GM18499 (cell line): ENCODE measurements at regions not wholly inside any gene's neighbourhood (a gene's known extent, or its start where the extent isn't known, plus 50 kb on each side); places are given as distances from the start of the nearest gene placed in this dataset.
"Not testable (repeated sequence)": the region's sequence is repeated elsewhere in the genome, so short reads cannot be mapped to it uniquely, and the experiment has no call there.

ENCODE experiments used
- ATAC-seq: cut with Tn5 transposase; IDR thresholded peaks from one replicate; pipeline ENCODE4 v1.9.1; 2021; ENCODE audit warnings: moderate number of reproducible peaks; ENCODE audit not compliant: insufficient read depth, unreplicated experiment

- ATAC-seq, result no peak
Observed at GRCh38 chr7:48992816-48993215, 68.5 kb downstream of the CDC14C start.

GRCh38 chr7:49001610-49002033, 77.3 kb downstream of the CDC14C start:
- ATAC-seq, result peak; percentile 85

GRCh38 chr7:49010717-49011116, 86.4 kb downstream of the CDC14C start:
- ATAC-seq, result no peak

GRCh38 chr7:49014870-49015269, 90.5 kb downstream of the CDC14C start:
- no peak for ATAC-seq

DNA sequence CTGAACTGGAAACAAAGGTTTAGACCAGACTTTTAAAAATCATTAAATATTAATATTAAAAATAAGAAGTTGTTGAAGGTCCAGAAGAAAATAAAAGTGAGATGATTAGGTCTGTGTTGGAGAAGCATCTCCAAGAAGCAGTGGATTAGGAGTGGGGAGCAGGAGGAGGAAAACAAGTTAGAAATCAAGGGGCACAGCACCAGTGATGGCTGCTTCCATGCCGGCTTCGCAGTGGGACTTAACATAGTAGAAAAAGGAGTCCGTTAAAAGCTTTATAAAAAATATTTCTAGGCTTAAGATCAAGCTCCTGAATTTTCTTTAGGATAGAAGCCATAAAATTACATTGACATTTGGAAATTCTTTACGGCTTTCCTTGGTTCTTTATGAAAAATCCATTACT, 95.8 kb downstream of the CDC14C start:
- ATAC-seq, result no peak

- ATAC-seq, result no peak
Observed at GRCh38 chr7:49022448-49022847, 98.1 kb downstream of the CDC14C start.

DNA sequence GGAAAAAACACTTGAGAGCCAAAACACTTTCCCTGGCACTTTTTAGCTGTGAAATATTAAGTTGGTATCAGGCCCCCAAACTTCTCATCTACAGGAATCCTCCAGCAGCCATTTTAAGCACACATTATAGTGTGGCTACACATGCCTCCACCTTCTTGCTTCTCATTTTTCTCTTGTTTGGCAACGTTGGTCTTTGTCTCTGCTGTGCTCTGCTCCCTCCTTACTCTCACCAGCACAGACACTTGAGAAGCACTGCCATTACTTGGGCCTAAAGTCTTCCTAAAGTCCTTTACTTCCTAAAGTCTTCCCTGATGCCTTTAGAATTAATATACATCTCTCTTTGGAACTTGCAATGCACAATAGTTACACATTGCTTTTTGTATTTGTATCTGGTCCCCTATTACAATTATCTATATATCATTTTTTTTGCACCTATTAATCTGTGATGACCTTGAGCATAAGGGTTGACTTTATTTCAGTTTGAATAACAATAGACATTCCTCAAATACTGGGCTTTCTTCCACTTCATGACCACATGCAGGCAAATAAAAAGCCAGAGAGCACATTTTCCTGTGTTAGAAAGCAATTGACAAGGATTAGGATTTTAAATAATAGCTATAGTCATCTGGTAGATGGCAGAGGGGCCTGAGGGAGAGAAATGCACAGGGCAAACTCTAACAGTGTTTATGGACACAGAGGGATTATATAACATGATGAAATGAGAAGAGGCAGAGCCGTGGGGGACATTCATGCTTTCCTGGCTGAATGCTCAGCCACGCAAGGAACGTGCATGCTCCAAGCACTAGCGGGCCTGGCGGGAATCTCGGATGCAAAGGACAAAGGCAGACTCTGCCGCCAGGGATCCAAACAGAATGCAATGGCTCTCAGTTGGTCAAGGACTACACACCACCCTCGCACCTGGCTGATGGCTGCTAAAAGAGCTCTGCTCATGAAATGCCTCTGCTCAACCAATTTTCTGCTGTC, 99.3 kb downstream of the CDC14C start:
- ATAC-seq, result no peak

DNA sequence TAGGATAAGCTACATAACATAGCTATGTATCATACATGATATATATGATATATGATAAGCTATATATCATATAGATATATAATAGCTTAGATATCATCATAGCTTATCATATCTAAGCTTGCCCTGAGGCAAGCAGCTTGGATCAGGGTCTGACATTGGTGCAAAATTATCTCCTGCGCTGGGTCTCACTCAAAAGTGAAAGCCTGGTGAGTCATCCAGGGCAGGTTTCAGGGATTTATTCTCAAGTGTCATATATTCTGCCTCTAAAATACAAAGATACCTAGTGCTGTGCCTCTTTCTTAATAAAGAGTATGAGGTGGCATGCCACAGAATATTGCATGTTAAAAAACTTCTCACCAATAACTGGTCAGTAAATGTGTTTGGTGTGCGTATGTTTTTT, 105.9 kb downstream of the CDC14C start:
- ATAC-seq, result no peak

GRCh38 chr7:49033140-49033539, 108.8 kb downstream of the CDC14C start:
- not testable (repeated sequence) for ATAC-seq

GRCh38 chr7:49037346-49038210, 113.2 kb downstream of the CDC14C start:
- no peak for ATAC-seq

- no peak for ATAC-seq
Observed at GRCh38 chr7:49038821-49039358, 114.5 kb downstream of the CDC14C start.

GRCh38 chr7:49060743-49061142, 136.4 kb downstream of the CDC14C start:
- no peak for ATAC-seq

GRCh38 chr7:49074538-49074937, 150.2 kb downstream of the CDC14C start:
- no peak for ATAC-seq

DNA sequence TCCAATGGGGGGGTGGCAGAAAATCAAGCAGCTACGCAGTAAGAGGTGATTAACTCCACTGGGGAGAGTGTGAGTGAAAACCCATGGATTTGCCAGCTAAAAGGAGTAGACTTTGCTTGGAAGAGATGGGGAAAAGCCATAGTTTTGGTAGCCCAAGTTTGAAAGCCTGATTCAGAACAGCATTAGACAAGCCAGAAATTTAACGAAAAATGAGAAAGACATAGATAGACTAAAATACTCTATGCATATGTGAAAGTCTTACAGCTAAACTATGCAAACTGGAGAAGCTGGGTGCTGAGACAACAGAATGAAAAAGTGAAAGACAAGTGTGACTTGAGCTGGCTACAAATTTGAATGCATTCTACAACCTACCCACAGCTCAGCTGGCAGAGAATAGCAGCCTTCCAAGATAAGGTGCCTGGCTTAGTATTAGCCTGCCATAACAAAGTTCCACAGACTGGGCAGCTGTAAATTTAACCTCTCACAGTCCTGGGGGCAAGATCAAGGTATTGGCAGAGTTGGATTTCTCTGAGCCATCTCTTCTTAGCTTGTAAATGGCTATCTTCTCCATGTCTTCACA, 156.6 kb downstream of the CDC14C start:
- no peak for ATAC-seq

- ATAC-seq, result no peak
Observed at GRCh38 chr7:49088017-49088416, 163.7 kb downstream of the CDC14C start.

GRCh38 chr7:49089717-49090116, 165.4 kb downstream of the CDC14C start:
- no peak for ATAC-seq

DNA sequence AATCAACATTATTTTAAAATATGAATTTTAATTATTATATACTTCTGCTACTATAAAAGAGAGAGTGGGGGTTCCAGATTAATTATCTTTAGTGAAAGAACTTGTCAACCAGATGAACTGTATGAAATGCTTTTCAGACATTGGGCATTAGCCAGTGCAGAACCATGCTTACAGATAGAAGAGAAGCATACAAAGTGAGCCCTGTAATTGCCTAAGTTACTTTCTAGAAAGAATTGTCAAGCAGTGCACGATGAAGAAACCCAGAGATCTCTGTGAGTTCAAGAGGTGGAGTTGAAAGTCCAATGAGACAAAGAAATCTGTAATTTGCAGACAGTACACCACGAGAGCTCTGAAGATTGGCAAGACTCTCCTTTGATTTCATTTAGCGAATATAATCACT, 166.7 kb downstream of the CDC14C start:
- no peak for ATAC-seq

DNA sequence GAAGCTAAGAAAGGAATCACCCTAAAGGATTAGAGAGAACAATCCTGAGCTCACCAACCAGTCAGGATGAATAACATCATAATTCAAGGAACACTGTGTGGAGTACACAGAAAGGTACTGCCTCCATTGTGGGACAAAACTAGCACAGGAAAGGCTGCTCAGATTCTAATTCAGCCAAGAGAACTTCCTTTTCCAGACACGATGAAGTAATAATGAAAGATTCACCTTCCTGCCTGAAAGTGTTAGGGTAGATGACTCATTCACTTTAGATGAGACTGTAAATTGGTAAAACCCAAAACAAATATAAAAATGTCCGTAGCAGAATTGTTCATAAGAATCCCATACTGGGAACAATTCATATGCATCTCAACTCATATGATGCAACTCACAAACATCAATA, 167.2 kb downstream of the CDC14C start:
- no peak for ATAC-seq

GRCh38 chr7:49093218-49093617, 168.9 kb downstream of the CDC14C start:
- ATAC-seq, result no peak

DNA sequence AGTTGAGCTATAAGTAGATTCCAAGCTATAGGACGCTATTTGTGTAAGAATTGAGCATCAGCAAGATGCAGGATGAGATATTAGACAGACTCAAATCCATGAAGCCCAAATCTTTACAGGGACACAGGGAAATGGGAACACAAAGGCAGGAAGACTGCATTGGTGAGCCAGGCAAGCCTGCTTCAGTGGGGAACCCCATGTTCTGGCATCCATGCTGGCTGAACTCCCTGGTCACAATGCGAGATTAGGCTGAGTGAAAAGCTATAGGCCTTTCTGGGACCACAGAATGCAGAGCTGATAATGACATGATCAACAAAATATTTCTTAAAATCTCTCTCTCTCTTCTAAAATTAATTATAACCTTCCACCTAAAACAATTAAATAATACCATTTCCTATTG, 170.5 kb downstream of the CDC14C start:
- ATAC-seq, result no peak
